ENCODE measurements at regions not wholly inside any gene's neighbourhood (a gene's known extent, or its start where the extent isn't known, plus 50 kb on each side); places are given as distances from the start of the nearest gene placed in this dataset.

- no peaks in the 10 kb centered on the region for H3K36me3 ChIP-seq
- H3K9me3 ChIP-seq = no peaks in the 10 kb centered on the region
- TF ChIP-seq CTCF (IDR thresholded peaks at IDR 0.05) = no peak
- H3K27me3 ChIP-seq = no peaks in the 10 kb centered on the region
- no peak overlapping the region for H3K27ac ChIP-seq
- no peaks in the 10 kb centered on the region for H3K4me1 ChIP-seq (ENCODE audit: control insufficient read depth in 1 of 2, insufficient read depth in 1 of 2, low read depth in 1 of 2, low read length in 1 of 2)
- H3K4me3 ChIP-seq (ENCODE audit: low read depth in 1 of 2, low read length in 1 of 2) = no peak overlapping the region
Measured at GRCh38 chr9:16033921-16034691, 481.3 kb downstream of the CCDC171 start.

- Histone ChIP-seq H3K36me3 (no peaks in the 10 kb centered on the region), H3K4me1 (ENCODE audit: control insufficient read depth in 1 of 2, insufficient read depth in 1 of 2, low read depth in 1 of 2, low read length in 1 of 2) (no peaks in the 10 kb centered on the region), H3K27ac (no peak overlapping the region), H3K9me3 (no peaks in the 10 kb centered on the region), H3K27me3 (no peaks in the 10 kb centered on the region), H3K4me3 (ENCODE audit: low read depth in 1 of 2, low read length in 1 of 2) (no peak overlapping the region)
- no peak for TF ChIP-seq CTCF (IDR thresholded peaks at IDR 0.05)
Measured at GRCh38 chr9:16039218-16039987, 486.6 kb downstream of the CCDC171 start.

GRCh38 chr9:16039988-16040761, 487.3 kb downstream of the CCDC171 start:
- Histone ChIP-seq H3K4me1 (ENCODE audit: control insufficient read depth in 1 of 2, insufficient read depth in 1 of 2, low read depth in 1 of 2, low read length in 1 of 2) (no peaks in the 10 kb centered on the region), H3K4me3 (ENCODE audit: low read depth in 1 of 2, low read length in 1 of 2) (no peak overlapping the region), H3K36me3 (no peaks in the 10 kb centered on the region), H3K27ac (no peak overlapping the region), H3K9me3 (no peaks in the 10 kb centered on the region), H3K27me3 (no peaks in the 10 kb centered on the region)
- no peak for TF ChIP-seq CTCF (IDR thresholded peaks at IDR 0.05)

GRCh38 chr9:16043756-16044578, 491.1 kb downstream of the CCDC171 start:
- no peaks in the 10 kb centered on the region for H3K36me3 ChIP-seq
- no peaks in the 10 kb centered on the region for H3K4me1 ChIP-seq (ENCODE audit: control insufficient read depth in 1 of 2, insufficient read depth in 1 of 2, low read depth in 1 of 2, low read length in 1 of 2)
- TF ChIP-seq CTCF (IDR thresholded peaks at IDR 0.05) = no peak
- no peaks in the 10 kb centered on the region for H3K9me3 ChIP-seq
- H3K27me3 ChIP-seq = no peaks in the 10 kb centered on the region
- H3K4me3 ChIP-seq (ENCODE audit: low read depth in 1 of 2, low read length in 1 of 2) = no peak overlapping the region
- no peak overlapping the region for H3K27ac ChIP-seq

- no peaks in the 10 kb centered on the region for H3K4me1 ChIP-seq (ENCODE audit: control insufficient read depth in 1 of 2, insufficient read depth in 1 of 2, low read depth in 1 of 2, low read length in 1 of 2)
- no peak for TF ChIP-seq CTCF (IDR thresholded peaks at IDR 0.05)
- H3K9me3 ChIP-seq = no peaks in the 10 kb centered on the region
- no peaks in the 10 kb centered on the region for H3K27me3 ChIP-seq
- H3K27ac ChIP-seq = no peak overlapping the region
- no peaks in the 10 kb centered on the region for H3K36me3 ChIP-seq
- H3K4me3 ChIP-seq (ENCODE audit: low read depth in 1 of 2, low read length in 1 of 2) = no peak overlapping the region
Measured at GRCh38 chr9:16044579-16044881, 491.7 kb downstream of the CCDC171 start.

Measured in neutrophil (primary cell).